GM23248 (cell line): ENCODE measurements at regions not wholly inside any gene's neighbourhood (a gene's known extent, or its start where the extent isn't known, plus 50 kb on each side); places are given as distances from the start of the nearest gene placed in this dataset.

Source experiments
- EZH2 ChIP-seq: fragments of 200-600 bp; sonication (generic); IDR thresholded peaks from 2 replicates; pipeline ENCODE4 v1.6.1; 2018; ENCODE audit warnings: antibody characterized with exemption, mild to moderate bottlenecking; ENCODE audit not compliant: insufficient read depth, poor library complexity, severe bottlenecking
- EZH2phosphoT487 ChIP-seq: fragments of 200-600 bp; sonication (generic); IDR thresholded peaks from 2 replicates; pipeline ENCODE4 v1.6.1; 2018; ENCODE audit warnings: antibody characterized with exemption, moderate library complexity, mild to moderate bottlenecking, low read depth; ENCODE audit not compliant: insufficient read depth

GRCh38 chr1:30264672-30265025, 458.7 kb downstream of the MATN1 start:
- no peak for TF ChIP-seq EZH2phosphoT487
- TF ChIP-seq EZH2, result no peak
